ENCODE measurements at regions not wholly inside any gene's neighbourhood (a gene's known extent, or its start where the extent isn't known, plus 50 kb on each side); places are given as distances from the start of the nearest gene placed in this dataset.

DNA sequence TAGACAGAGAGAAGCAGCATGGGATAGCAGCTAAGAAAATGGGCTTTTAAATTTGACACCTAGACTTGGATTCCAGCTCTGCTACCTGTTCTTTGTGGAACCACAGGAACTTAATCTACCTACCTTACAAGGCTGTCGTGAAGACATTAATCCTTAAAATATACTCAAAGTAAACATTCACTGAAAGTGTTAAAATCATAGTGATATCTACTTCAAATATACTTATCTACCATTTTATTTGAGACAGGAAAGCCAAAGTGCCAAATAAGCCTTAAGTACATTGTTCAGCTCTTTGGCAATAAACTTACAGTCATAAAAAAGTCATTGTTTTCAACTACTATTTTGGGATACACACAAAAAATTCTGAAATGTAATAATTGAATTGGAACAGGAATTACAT, 295.0 kb upstream of the PITX2 start:
- TF ChIP-seq, protein P1, sequence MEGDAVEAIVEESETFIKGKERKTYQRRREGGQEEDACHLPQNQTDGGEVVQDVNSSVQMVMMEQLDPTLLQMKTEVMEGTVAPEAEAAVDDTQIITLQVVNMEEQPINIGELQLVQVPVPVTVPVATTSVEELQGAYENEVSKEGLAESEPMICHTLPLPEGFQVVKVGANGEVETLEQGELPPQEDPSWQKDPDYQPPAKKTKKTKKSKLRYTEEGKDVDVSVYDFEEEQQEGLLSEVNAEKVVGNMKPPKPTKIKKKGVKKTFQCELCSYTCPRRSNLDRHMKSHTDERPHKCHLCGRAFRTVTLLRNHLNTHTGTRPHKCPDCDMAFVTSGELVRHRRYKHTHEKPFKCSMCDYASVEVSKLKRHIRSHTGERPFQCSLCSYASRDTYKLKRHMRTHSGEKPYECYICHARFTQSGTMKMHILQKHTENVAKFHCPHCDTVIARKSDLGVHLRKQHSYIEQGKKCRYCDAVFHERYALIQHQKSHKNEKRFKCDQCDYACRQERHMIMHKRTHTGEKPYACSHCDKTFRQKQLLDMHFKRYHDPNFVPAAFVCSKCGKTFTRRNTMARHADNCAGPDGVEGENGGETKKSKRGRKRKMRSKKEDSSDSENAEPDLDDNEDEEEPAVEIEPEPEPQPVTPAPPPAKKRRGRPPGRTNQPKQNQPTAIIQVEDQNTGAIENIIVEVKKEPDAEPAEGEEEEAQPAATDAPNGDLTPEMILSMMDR (IDR thresholded peaks at IDR 0.05) = no peak
- TF ChIP-seq ZFX (IDR thresholded peaks at IDR 0.05; ENCODE audit: borderline replicate concordance) = no peak
